Heart left ventricle (tissue), 13 donors: ENCODE measurements at regions not wholly inside any gene's neighbourhood (a gene's known extent, or its start where the extent isn't known, plus 50 kb on each side); places are given as distances from the start of the nearest gene placed in this dataset.

ENCODE experiments used
- POLR2A ChIP-seq, 2 donors: fragments of 450-650 bp; IDR thresholded peaks; one replicate each; pipeline ENCODE4 v1.6.1; 2017; ENCODE audit warnings: antibody characterized with exemption in 2 of 2, mild to moderate bottlenecking in 2 of 2, moderate library complexity in 2 of 2
- TF ChIP-seq, protein P1 (sequence below), 12 donors: fragments of 200-600 bp; sonication (generic) in 4 of 12; IDR thresholded peaks; one replicate each; pipeline versions ENCODE4 v1.5.0 to v1.8.0; 2018 to 2022; ENCODE audit warnings: antibody characterized with exemption in 12 of 12, mild to moderate bottlenecking in 5 of 12
- donor health status: ischemic (EF 13 %, LVEDD 7.1; RV severe dilation, severe dysfunction).
- donor health status: DM: no; HTN: yes; CAD: no.
- donor health status: DM: no; HTN: no; CAD: no.
- donor health status: ischemic (EF 25% LVEDD 6.9; RV normal size, moderate dysfunction).
- donor health status: ischemic (EF 25% LVEDD 5.7; RV mildly dilated, moderate dysfunction).
- donor health status: ischemic (EF 35%, LVEDD 5.7; RV mildly dilated, moderate dysfunction).
- donor health status: nonischemic (EF 11% LVEDD 7.7; RV severe dilation, severe dysfunction).
- donor health status: DM: yes; HTN: yes; CAD: no.
- donor health status: PGD.
- donor health status: ischemic (EF 29% LVEDD 5.4; RV normal size, mild dysfunction).
- donor health status: nonischemic (EF 23%, LVEDD 6.1; RV moderate dilation, normal function).

DNA sequence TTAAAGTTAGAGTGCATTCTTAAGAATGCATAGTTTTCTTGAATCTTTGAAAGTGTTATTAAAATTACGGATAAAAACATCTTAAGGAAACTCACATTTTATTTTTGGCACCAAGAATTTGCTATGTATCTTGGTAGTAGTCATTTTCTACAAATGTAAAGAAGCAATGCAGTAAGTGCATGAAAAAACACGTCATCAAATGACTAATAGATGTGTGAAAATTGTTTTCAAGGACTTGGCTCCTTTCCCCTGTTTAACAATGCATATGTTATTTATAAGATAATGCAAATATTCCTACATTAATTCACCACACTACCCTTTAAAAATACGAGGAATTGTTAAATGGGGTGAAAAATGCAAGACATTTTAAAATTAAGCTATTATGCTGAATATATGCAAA lies 461.2 kb upstream of the PCDH7 start:
- TF ChIP-seq POLR2A (IDR thresholded peaks at IDR 0.05) = no peak
- TF ChIP-seq, protein P1, sequence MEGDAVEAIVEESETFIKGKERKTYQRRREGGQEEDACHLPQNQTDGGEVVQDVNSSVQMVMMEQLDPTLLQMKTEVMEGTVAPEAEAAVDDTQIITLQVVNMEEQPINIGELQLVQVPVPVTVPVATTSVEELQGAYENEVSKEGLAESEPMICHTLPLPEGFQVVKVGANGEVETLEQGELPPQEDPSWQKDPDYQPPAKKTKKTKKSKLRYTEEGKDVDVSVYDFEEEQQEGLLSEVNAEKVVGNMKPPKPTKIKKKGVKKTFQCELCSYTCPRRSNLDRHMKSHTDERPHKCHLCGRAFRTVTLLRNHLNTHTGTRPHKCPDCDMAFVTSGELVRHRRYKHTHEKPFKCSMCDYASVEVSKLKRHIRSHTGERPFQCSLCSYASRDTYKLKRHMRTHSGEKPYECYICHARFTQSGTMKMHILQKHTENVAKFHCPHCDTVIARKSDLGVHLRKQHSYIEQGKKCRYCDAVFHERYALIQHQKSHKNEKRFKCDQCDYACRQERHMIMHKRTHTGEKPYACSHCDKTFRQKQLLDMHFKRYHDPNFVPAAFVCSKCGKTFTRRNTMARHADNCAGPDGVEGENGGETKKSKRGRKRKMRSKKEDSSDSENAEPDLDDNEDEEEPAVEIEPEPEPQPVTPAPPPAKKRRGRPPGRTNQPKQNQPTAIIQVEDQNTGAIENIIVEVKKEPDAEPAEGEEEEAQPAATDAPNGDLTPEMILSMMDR (IDR thresholded peaks at IDR 0.05) = no peak
